ENCODE measurements at regions not wholly inside any gene's neighbourhood (a gene's known extent, or its start where the extent isn't known, plus 50 kb on each side); places are given as distances from the start of the nearest gene placed in this dataset.

- TF ChIP-seq CTCF (IDR thresholded peaks at IDR 0.05 in 8 of 11, conservative IDR thresholded peaks at IDR 0.05 in 3 of 11) (no peak), POLR2A (IDR thresholded peaks at IDR 0.05) (no peak), POLR2AphosphoS5 (IDR thresholded peaks at IDR 0.05) (no peak)
- Histone ChIP-seq H3K4me1 (no peaks in the 10 kb centered on the region), H3K36me3 (no peaks in the 10 kb centered on the region), H3K27ac (peak overlapping the region in 1 of 8 donors; percentile 21), H3K9me3 (peaks cover 0 to 10% (median 3%) of the 10 kb centered on the region in 8 donors), H3K4me3 (no peak overlapping the region), H3K27me3 (replicated peaks in 1 of 7) (no peaks in the 10 kb centered on the region)
- 60 to 77% (median 67%) methylated on average over 4 of the region's 4 CpGs for WGBS, 5 donors
- intact Hi-C loops (cut with DNase I; ENCODE audit: low total_unique reads), result no loop called here
- DNase-seq, result no peak
These were observed 163.6 kb upstream of the PRLR start for GRCh38 chr5:35393901-35394300.

- Histone ChIP-seq H3K4me1 (no peaks in the 10 kb centered on the region), H3K36me3 (no peaks in the 10 kb centered on the region), H3K27ac (no peak overlapping the region), H3K9me3 (no peaks in the 10 kb centered on the region), H3K27me3 (replicated peaks in 1 of 7) (peaks cover 0 to 13% (median 0%) of the 10 kb centered on the region in 7 donors), H3K4me3 (no peak overlapping the region)
- no peak for TF ChIP-seq CTCF (IDR thresholded peaks at IDR 0.05 in 8 of 11, conservative IDR thresholded peaks at IDR 0.05 in 3 of 11)
- no peak for TF ChIP-seq POLR2AphosphoS5 (IDR thresholded peaks at IDR 0.05)
- TF ChIP-seq POLR2A (IDR thresholded peaks at IDR 0.05), result no peak
- intact Hi-C loops (cut with DNase I; ENCODE audit: low total_unique reads), result no loop called here
- DNase-seq, result no peak
- WGBS, 5 donors, result 83 to 88% (median 86%) methylated on average over 1 to 2 of the region's 2 CpGs; no CpG with 5 or more reads in 1 of the 5 donors
These were observed 154.4 kb upstream of the PRLR start for GRCh38 chr5:35384658-35385057.

GRCh38 chr5:35383041-35383440 is 152.8 kb upstream of the PRLR start:
- H3K36me3 ChIP-seq, result no peaks in the 10 kb centered on the region
- no peak for DNase-seq
- H3K9me3 ChIP-seq, result no peaks in the 10 kb centered on the region
- no peaks in the 10 kb centered on the region for H3K4me1 ChIP-seq
- H3K4me3 ChIP-seq, result no peak overlapping the region
- no peak for TF ChIP-seq POLR2AphosphoS5 (IDR thresholded peaks at IDR 0.05)
- TF ChIP-seq CTCF (IDR thresholded peaks at IDR 0.05 in 8 of 11, conservative IDR thresholded peaks at IDR 0.05 in 3 of 11), result no peak
- no peak for TF ChIP-seq POLR2A (IDR thresholded peaks at IDR 0.05)
- H3K27me3 ChIP-seq (replicated peaks in 1 of 7), result peaks cover 0 to 13% (median 0%) of the 10 kb centered on the region in 7 donors
- no peak overlapping the region for H3K27ac ChIP-seq
- intact Hi-C loops (cut with DNase I; ENCODE audit: low total_unique reads), result no loop called here
- WGBS, 5 donors, result 42 to 82% (median 67%) methylated on average over 3 of the region's 3 CpGs

- no peak overlapping the region for H3K27ac ChIP-seq
- H3K9me3 ChIP-seq, result no peaks in the 10 kb centered on the region
- no peaks in the 10 kb centered on the region for H3K36me3 ChIP-seq
- WGBS, 5 donors, result 58 to 72% (median 67%) methylated on average over 4 of the region's 4 CpGs
- intact Hi-C loops (cut with DNase I; ENCODE audit: low total_unique reads), result no loop called here
- TF ChIP-seq CTCF (IDR thresholded peaks at IDR 0.05 in 8 of 11, conservative IDR thresholded peaks at IDR 0.05 in 3 of 11), result no peak
- no peak for TF ChIP-seq POLR2A (IDR thresholded peaks at IDR 0.05)
- TF ChIP-seq POLR2AphosphoS5 (IDR thresholded peaks at IDR 0.05), result no peak
- no peaks in the 10 kb centered on the region for H3K4me1 ChIP-seq
- H3K4me3 ChIP-seq, result no peak overlapping the region
- DNase-seq, result no peak
- H3K27me3 ChIP-seq (replicated peaks in 1 of 7), result peaks cover 0 to 3% (median 0%) of the 10 kb centered on the region in 7 donors
These were observed 147.4 kb upstream of the PRLR start for GRCh38 chr5:35377653-35378052.

Data from spleen (tissue), 11 donors.